HL-60 (cell line): ENCODE measurements at regions not wholly inside any gene's neighbourhood (a gene's known extent, or its start where the extent isn't known, plus 50 kb on each side); places are given as distances from the start of the nearest gene placed in this dataset.

ENCODE experiments used
- DNase-seq, 2 experiments: peaks; one replicate each; pipeline ENCODE4 v3.0.0-alpha.2; 2010 to 2020; ENCODE audit warnings: low read depth in 1 of 2, low spot score in 1 of 2
- H3K27ac ChIP-seq: fragments of 250-450 bp; sonication (Bioruptor Pico); replicated peaks from 2 replicates; pipeline ENCODE4 v1.5.1; 2020; ENCODE audit warnings: mild to moderate bottlenecking, moderate library complexity
- H3K27me3 ChIP-seq: fragments of 250-450 bp; sonication (Bioruptor Pico); 2 replicates; pipeline ENCODE4 v1.5.1; 2021; ENCODE audit warnings: mild to moderate bottlenecking, moderate library complexity; ENCODE audit not compliant: insufficient read depth, poor library complexity, severe bottlenecking
- H3K4me3 ChIP-seq: replicated peaks from 2 replicates; pipeline ENCODE4 v1.5.1; 2011; ENCODE audit warnings: mild to moderate bottlenecking, control low read depth, low read length; ENCODE audit not compliant: insufficient read depth
- GABPA ChIP-seq: IDR thresholded peaks from 2 replicates; pipeline ENCODE4 v1.6.1; 2012; ENCODE audit warnings: low read depth
- POLR2AphosphoS5 ChIP-seq: IDR thresholded peaks from 2 replicates; pipeline ENCODE4 v1.6.1; 2012; ENCODE audit warnings: low read depth
- SPI1 ChIP-seq: IDR thresholded peaks from 2 replicates; pipeline ENCODE4 v1.6.1; 2012; ENCODE audit warnings: low read depth, mild to moderate bottlenecking, borderline replicate concordance
- TF ChIP-seq, protein P1 (sequence below): IDR thresholded peaks from 2 replicates; pipeline ENCODE4 v1.6.1; 2012; ENCODE audit warnings: low read depth; ENCODE audit not compliant: insufficient replicate concordance
- TF ChIP-seq, protein P2 (sequence below): IDR thresholded peaks from one replicate; pipeline ENCODE4 v1.5.1; 2011; ENCODE audit warnings: low read length, control low read depth, inconsistent platforms; ENCODE audit not compliant: insufficient read depth

DNA sequence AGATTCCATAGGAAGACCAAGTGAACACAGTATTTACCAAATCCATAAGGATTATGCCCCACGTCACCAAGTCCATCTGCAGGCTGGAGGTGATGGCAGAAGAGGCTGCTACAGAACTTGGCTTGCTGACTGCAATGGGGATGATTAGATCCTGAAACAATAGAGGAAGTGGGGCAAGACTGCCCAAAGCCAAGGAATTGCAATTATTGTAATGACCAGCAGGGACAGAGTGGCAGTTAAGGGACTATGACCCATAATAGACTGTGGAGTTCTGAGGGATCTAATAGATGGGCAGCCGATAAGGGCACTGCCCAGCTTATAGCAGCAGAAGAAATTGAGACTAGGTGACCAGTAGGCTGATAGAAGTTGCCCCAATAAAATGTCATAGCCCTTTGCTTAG, 108.4 kb downstream of the MINAR1 start:
- DNase-seq: peak; percentile 11 to 39
- no peak overlapping the region for H3K4me3 ChIP-seq
- no peak overlapping the region for H3K27ac ChIP-seq
- H3K27me3 ChIP-seq: no peaks in the 10 kb centered on the region
- TF ChIP-seq GABPA (no peak), POLR2AphosphoS5 (no peak), SPI1 (peak; percentile 90)
- TF ChIP-seq, protein P1, sequence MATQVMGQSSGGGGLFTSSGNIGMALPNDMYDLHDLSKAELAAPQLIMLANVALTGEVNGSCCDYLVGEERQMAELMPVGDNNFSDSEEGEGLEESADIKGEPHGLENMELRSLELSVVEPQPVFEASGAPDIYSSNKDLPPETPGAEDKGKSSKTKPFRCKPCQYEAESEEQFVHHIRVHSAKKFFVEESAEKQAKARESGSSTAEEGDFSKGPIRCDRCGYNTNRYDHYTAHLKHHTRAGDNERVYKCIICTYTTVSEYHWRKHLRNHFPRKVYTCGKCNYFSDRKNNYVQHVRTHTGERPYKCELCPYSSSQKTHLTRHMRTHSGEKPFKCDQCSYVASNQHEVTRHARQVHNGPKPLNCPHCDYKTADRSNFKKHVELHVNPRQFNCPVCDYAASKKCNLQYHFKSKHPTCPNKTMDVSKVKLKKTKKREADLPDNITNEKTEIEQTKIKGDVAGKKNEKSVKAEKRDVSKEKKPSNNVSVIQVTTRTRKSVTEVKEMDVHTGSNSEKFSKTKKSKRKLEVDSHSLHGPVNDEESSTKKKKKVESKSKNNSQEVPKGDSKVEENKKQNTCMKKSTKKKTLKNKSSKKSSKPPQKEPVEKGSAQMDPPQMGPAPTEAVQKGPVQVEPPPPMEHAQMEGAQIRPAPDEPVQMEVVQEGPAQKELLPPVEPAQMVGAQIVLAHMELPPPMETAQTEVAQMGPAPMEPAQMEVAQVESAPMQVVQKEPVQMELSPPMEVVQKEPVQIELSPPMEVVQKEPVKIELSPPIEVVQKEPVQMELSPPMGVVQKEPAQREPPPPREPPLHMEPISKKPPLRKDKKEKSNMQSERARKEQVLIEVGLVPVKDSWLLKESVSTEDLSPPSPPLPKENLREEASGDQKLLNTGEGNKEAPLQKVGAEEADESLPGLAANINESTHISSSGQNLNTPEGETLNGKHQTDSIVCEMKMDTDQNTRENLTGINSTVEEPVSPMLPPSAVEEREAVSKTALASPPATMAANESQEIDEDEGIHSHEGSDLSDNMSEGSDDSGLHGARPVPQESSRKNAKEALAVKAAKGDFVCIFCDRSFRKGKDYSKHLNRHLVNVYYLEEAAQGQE: no peak
- TF ChIP-seq, protein P2, sequence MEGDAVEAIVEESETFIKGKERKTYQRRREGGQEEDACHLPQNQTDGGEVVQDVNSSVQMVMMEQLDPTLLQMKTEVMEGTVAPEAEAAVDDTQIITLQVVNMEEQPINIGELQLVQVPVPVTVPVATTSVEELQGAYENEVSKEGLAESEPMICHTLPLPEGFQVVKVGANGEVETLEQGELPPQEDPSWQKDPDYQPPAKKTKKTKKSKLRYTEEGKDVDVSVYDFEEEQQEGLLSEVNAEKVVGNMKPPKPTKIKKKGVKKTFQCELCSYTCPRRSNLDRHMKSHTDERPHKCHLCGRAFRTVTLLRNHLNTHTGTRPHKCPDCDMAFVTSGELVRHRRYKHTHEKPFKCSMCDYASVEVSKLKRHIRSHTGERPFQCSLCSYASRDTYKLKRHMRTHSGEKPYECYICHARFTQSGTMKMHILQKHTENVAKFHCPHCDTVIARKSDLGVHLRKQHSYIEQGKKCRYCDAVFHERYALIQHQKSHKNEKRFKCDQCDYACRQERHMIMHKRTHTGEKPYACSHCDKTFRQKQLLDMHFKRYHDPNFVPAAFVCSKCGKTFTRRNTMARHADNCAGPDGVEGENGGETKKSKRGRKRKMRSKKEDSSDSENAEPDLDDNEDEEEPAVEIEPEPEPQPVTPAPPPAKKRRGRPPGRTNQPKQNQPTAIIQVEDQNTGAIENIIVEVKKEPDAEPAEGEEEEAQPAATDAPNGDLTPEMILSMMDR: no peak

- TF ChIP-seq SPI1 (no peak), POLR2AphosphoS5 (no peak), GABPA (no peak)
- TF ChIP-seq, protein P1: no peak
- TF ChIP-seq, protein P2: no peak
- DNase-seq: no peak
- no peak overlapping the region for H3K4me3 ChIP-seq
- no peak overlapping the region for H3K27ac ChIP-seq
- no peaks in the 10 kb centered on the region for H3K27me3 ChIP-seq
Observed at GRCh38 chr15:79541196-79541595, 109.1 kb downstream of the MINAR1 start.

- Histone ChIP-seq H3K27me3 (no peaks in the 10 kb centered on the region), H3K27ac (no peak overlapping the region), H3K4me3 (no peak overlapping the region)
- TF ChIP-seq GABPA (no peak), POLR2AphosphoS5 (no peak), SPI1 (no peak)
- TF ChIP-seq, protein P1: no peak
- TF ChIP-seq, protein P2: no peak
- no peak for DNase-seq
Observed at GRCh38 chr15:79543097-79543496, 111.0 kb downstream of the MINAR1 start.
